ENCODE measurements at regions not wholly inside any gene's neighbourhood (a gene's known extent, or its start where the extent isn't known, plus 50 kb on each side); places are given as distances from the start of the nearest gene placed in this dataset.

GRCh38 chr21:31416465-31416864 lies 72.4 kb upstream of the TIAM1 start:
- no peaks in the 10 kb centered on the region for H4K20me1 ChIP-seq (ENCODE audit: insufficient read depth, low read length)

DNA sequence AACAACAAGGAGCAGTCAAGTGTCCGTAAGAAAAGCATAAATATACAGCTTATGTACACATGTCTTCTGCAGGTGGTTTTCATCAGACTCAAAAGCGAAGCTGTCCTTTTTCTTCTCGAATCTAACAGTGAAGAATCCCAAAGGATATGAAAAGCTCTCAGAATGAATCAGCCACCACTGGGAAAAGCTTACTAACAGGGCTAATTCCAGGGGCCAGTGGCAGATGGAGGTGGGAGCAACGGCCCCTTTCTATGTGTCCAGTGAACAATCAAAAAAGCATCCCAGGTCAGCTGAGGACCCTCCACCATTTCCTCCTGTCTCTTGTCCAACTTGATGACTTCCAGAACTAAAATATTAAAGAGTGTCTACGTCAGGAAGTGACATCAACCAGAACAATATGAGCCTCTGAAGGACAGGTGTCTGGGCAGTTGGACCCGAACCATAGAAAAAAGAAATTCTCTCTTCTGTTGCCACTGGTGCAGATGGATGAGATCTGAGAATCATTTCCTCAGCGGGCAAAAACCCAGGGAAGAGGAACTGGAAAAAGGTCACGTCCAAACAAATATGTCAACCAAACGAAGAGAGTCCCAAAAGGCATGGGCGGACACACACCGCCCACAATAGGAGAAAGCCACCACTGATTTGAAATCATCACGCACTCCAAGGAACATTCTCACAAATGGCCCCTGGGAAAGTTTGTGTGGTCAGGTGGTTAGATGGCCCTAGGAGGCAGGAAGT lies 70.4 kb upstream of the TIAM1 start:
- Histone ChIP-seq H3K27ac (ENCODE audit: low read depth, low read length) (no peak overlapping the region), H3K4me2 (ENCODE audit: insufficient read depth, low read length) (no peak overlapping the region), H3K36me3 (ENCODE audit: insufficient read depth, low read length) (no peaks in the 10 kb centered on the region), H3K27me3 (ENCODE audit: insufficient read depth, low read length) (no peaks in the 10 kb centered on the region), H2AFZ (ENCODE audit: low read length) (no peak overlapping the region), H4K20me1 (ENCODE audit: insufficient read depth, low read length) (no peaks in the 10 kb centered on the region), H3K9me3 (ENCODE audit: low read depth, low read length) (no peaks in the 10 kb centered on the region), H3K4me3 (ENCODE audit: insufficient read depth, low read length) (no peak overlapping the region), H3K4me1 (ENCODE audit: insufficient read depth, low read length) (no peaks in the 10 kb centered on the region), H3K79me2 (ENCODE audit: insufficient read depth, low read length) (no peaks in the 10 kb centered on the region)
- TF ChIP-seq CTCF (IDR thresholded peaks at IDR 0.05; ENCODE audit: extremely low read depth, low read depth, low read length), result no peak
- no peak for DNase-seq (ENCODE audit: insufficient read length, low spot score, missing footprints)

More at GRCh38 chr21:31416465-31416864, 72.4 kb upstream of the TIAM1 start:
- TF ChIP-seq CTCF (IDR thresholded peaks at IDR 0.05; ENCODE audit: extremely low read depth, low read depth, low read length), result no peak
- H3K79me2 ChIP-seq (ENCODE audit: insufficient read depth, low read length), result no peaks in the 10 kb centered on the region
- H3K27ac ChIP-seq (ENCODE audit: low read depth, low read length), result no peak overlapping the region
- H3K4me3 ChIP-seq (ENCODE audit: insufficient read depth, low read length), result no peak overlapping the region
- no peaks in the 10 kb centered on the region for H3K36me3 ChIP-seq (ENCODE audit: insufficient read depth, low read length)
- H3K4me1 ChIP-seq (ENCODE audit: insufficient read depth, low read length), result no peaks in the 10 kb centered on the region
- no peak overlapping the region for H3K4me2 ChIP-seq (ENCODE audit: insufficient read depth, low read length)
- no peaks in the 10 kb centered on the region for H3K27me3 ChIP-seq (ENCODE audit: insufficient read depth, low read length)
- H3K9me3 ChIP-seq (ENCODE audit: low read depth, low read length), result no peaks in the 10 kb centered on the region
- no peak for DNase-seq (ENCODE audit: insufficient read length, low spot score, missing footprints)
- H2AFZ ChIP-seq (ENCODE audit: low read length), result no peak overlapping the region

GRCh38 chr21:31413698-31414097 lies 69.6 kb upstream of the TIAM1 start:
- Histone ChIP-seq H2AFZ (ENCODE audit: low read length) (no peak overlapping the region), H4K20me1 (ENCODE audit: insufficient read depth, low read length) (no peaks in the 10 kb centered on the region), H3K79me2 (ENCODE audit: insufficient read depth, low read length) (no peaks in the 10 kb centered on the region), H3K9me3 (ENCODE audit: low read depth, low read length) (no peaks in the 10 kb centered on the region), H3K4me3 (ENCODE audit: insufficient read depth, low read length) (no peak overlapping the region), H3K36me3 (ENCODE audit: insufficient read depth, low read length) (no peaks in the 10 kb centered on the region), H3K4me1 (ENCODE audit: insufficient read depth, low read length) (no peaks in the 10 kb centered on the region), H3K27me3 (ENCODE audit: insufficient read depth, low read length) (no peaks in the 10 kb centered on the region), H3K27ac (ENCODE audit: low read depth, low read length) (no peak overlapping the region), H3K4me2 (ENCODE audit: insufficient read depth, low read length) (no peak overlapping the region)
- TF ChIP-seq CTCF (IDR thresholded peaks at IDR 0.05; ENCODE audit: extremely low read depth, low read depth, low read length), result no peak
- DNase-seq (ENCODE audit: insufficient read length, low spot score, missing footprints), result no peak

- no peaks in the 10 kb centered on the region for H4K20me1 ChIP-seq (ENCODE audit: insufficient read depth, low read length)
- no peaks in the 10 kb centered on the region for H3K36me3 ChIP-seq (ENCODE audit: insufficient read depth, low read length)
- H2AFZ ChIP-seq (ENCODE audit: low read length), result no peak overlapping the region
- H3K9me3 ChIP-seq (ENCODE audit: low read depth, low read length), result no peaks in the 10 kb centered on the region
- H3K27me3 ChIP-seq (ENCODE audit: insufficient read depth, low read length), result no peaks in the 10 kb centered on the region
- H3K27ac ChIP-seq (ENCODE audit: low read depth, low read length), result no peak overlapping the region
- no peaks in the 10 kb centered on the region for H3K79me2 ChIP-seq (ENCODE audit: insufficient read depth, low read length)
- no peak for TF ChIP-seq CTCF (IDR thresholded peaks at IDR 0.05; ENCODE audit: extremely low read depth, low read depth, low read length)
- H3K4me3 ChIP-seq (ENCODE audit: insufficient read depth, low read length), result no peak overlapping the region
- H3K4me1 ChIP-seq (ENCODE audit: insufficient read depth, low read length), result peaks cover 5% of the 10 kb centered on the region
- no peak overlapping the region for H3K4me2 ChIP-seq (ENCODE audit: insufficient read depth, low read length)
- no peak for DNase-seq (ENCODE audit: insufficient read length, low spot score, missing footprints)
These were observed 66.6 kb upstream of the TIAM1 start for GRCh38 chr21:31410499-31411131.
